Osteoblast (primary cell): ENCODE measurements at regions not wholly inside any gene's neighbourhood (a gene's known extent, or its start where the extent isn't known, plus 50 kb on each side); places are given as distances from the start of the nearest gene placed in this dataset.

Experiments used
- DNase-seq: peaks from one replicate; pipeline ENCODE4 v3.0.0; 2011; ENCODE audit warnings: low spot score, mixed read lengths; ENCODE audit not compliant: insufficient read length; ENCODE audit errors: missing footprints
- H2AFZ ChIP-seq: 2 replicates; pipeline ENCODE4 v1.6.0; 2011; ENCODE audit warnings: mild to moderate bottlenecking, low read length
- H3K27ac ChIP-seq: 2 replicates; pipeline ENCODE4 v1.5.1; 2011; ENCODE audit warnings: mild to moderate bottlenecking, low read depth, low read length, moderate library complexity
- H3K27me3 ChIP-seq: 2 replicates; pipeline ENCODE4 v1.6.0; 2012; ENCODE audit warnings: mild to moderate bottlenecking, control low read depth, inconsistent platforms, low read length, moderate library complexity; ENCODE audit not compliant: insufficient read depth
- H3K36me3 ChIP-seq: 2 replicates; pipeline ENCODE4 v1.5.1; 2011; ENCODE audit warnings: mild to moderate bottlenecking, low read length, control low read depth, moderate library complexity; ENCODE audit not compliant: insufficient read depth
- H3K4me1 ChIP-seq: 2 replicates; pipeline ENCODE4 v1.5.1; 2011; ENCODE audit warnings: mild to moderate bottlenecking, low read length, control low read depth, moderate library complexity; ENCODE audit not compliant: insufficient read depth
- H3K4me2 ChIP-seq: 2 replicates; pipeline ENCODE4 v1.6.0; 2011; ENCODE audit warnings: mild to moderate bottlenecking, low read length; ENCODE audit not compliant: insufficient read depth
- H3K4me3 ChIP-seq: fragments of 200-600 bp; sonication (generic); 3 replicates; pipeline ENCODE4 v1.5.1; 2012; ENCODE audit warnings: mild to moderate bottlenecking, low read length, inconsistent platforms; ENCODE audit not compliant: insufficient read depth
- H3K79me2 ChIP-seq: 2 replicates; pipeline ENCODE4 v1.6.0; 2012; ENCODE audit warnings: mild to moderate bottlenecking, low read length, control low read depth, inconsistent platforms; ENCODE audit not compliant: insufficient read depth
- H3K9me3 ChIP-seq: 2 replicates; pipeline ENCODE4 v1.5.1; 2011; ENCODE audit warnings: low read depth, low read length, control low read depth
- H4K20me1 ChIP-seq: 2 replicates; pipeline ENCODE4 v1.6.0; 2012; ENCODE audit warnings: mild to moderate bottlenecking, low read length, control low read depth; ENCODE audit not compliant: insufficient read depth
- CTCF ChIP-seq: IDR thresholded peaks from 2 replicates; pipeline ENCODE4 v1.5.1; 2011; ENCODE audit warnings: mild to moderate bottlenecking, low read depth, low read length, moderate library complexity; ENCODE audit errors: extremely low read depth

GRCh38 chr10:28250782-28251181, 52.1 kb downstream of the MPP7 start:
- Histone ChIP-seq H3K4me2 (no peak overlapping the region), H3K79me2 (no peaks in the 10 kb centered on the region)

GRCh38 chr10:28250358-28250757, 52.5 kb downstream of the MPP7 start:
- no peak for TF ChIP-seq CTCF
- DNase-seq = no peak
- peaks cover 19% of the 10 kb centered on the region for H3K4me1 ChIP-seq
- H3K9me3 ChIP-seq = no peaks in the 10 kb centered on the region
- no peak overlapping the region for H3K4me3 ChIP-seq
- H3K79me2 ChIP-seq = no peaks in the 10 kb centered on the region
- no peak overlapping the region for H2AFZ ChIP-seq
- H3K27me3 ChIP-seq = peaks cover 3% of the 10 kb centered on the region
- no peaks in the 10 kb centered on the region for H4K20me1 ChIP-seq
- H3K27ac ChIP-seq = no peak overlapping the region
- no peak overlapping the region for H3K4me2 ChIP-seq
- no peaks in the 10 kb centered on the region for H3K36me3 ChIP-seq

More at GRCh38 chr10:28250782-28251181, 52.1 kb downstream of the MPP7 start:
- Histone ChIP-seq H3K4me3 (no peak overlapping the region), H3K27ac (no peak overlapping the region), H4K20me1 (no peaks in the 10 kb centered on the region), H2AFZ (no peak overlapping the region), H3K4me1 (peaks cover 19% of the 10 kb centered on the region), H3K9me3 (no peaks in the 10 kb centered on the region), H3K27me3 (no peaks in the 10 kb centered on the region), H3K36me3 (no peaks in the 10 kb centered on the region)
- TF ChIP-seq CTCF = peak; percentile 63
- peak; percentile 60 for DNase-seq

DNA sequence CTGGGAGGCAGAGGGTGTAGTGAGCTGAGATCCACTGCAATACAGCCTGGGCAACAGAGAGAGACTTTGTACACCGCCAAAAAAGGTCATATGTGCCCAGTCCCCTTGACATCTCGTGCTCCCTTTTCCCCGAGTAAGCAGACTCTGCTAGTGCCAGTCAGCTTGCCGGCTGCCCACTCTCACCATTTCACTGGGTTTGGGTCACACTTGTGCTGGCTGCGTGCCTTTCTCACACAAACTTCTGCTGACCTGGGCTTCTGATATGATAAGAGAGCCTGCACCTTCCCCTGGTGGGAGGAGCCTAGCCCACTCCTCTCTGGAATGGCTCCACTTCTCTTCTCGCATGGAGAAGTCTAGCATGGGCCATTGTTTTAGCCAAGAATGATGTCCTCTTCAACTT, 53.4 kb downstream of the MPP7 start:
- Histone ChIP-seq H4K20me1 (no peaks in the 10 kb centered on the region), H3K4me1 (peaks cover 13% of the 10 kb centered on the region), H3K4me2 (no peak overlapping the region), H3K36me3 (no peaks in the 10 kb centered on the region), H3K4me3 (no peak overlapping the region), H3K27ac (no peak overlapping the region), H3K9me3 (no peaks in the 10 kb centered on the region), H3K79me2 (no peaks in the 10 kb centered on the region), H2AFZ (no peak overlapping the region), H3K27me3 (peaks cover 11% of the 10 kb centered on the region)
- DNase-seq = no peak
- no peak for TF ChIP-seq CTCF

- TF ChIP-seq CTCF = no peak
- peaks cover 8% of the 10 kb centered on the region for H3K4me1 ChIP-seq
- DNase-seq = no peak
- no peaks in the 10 kb centered on the region for H4K20me1 ChIP-seq
- H3K4me2 ChIP-seq = peak overlapping the region; percentile 33
- H3K36me3 ChIP-seq = no peaks in the 10 kb centered on the region
- H3K27ac ChIP-seq = no peak overlapping the region
- no peaks in the 10 kb centered on the region for H3K79me2 ChIP-seq
- no peaks in the 10 kb centered on the region for H3K9me3 ChIP-seq
- H3K27me3 ChIP-seq = peaks cover 15% of the 10 kb centered on the region
- no peak overlapping the region for H3K4me3 ChIP-seq
- H2AFZ ChIP-seq = peak overlapping the region; percentile 66
Measured at GRCh38 chr10:28248092-28248491, 54.8 kb downstream of the MPP7 start.
